Peyer's patch (tissue), 4 donors: ENCODE measurements at regions not wholly inside any gene's neighbourhood (a gene's known extent, or its start where the extent isn't known, plus 50 kb on each side); places are given as distances from the start of the nearest gene placed in this dataset.
"Not testable (repeated sequence)": the region's sequence is repeated elsewhere in the genome, so short reads cannot be mapped to it uniquely, and the experiment has no call there.

Experiments used
- DNase-seq, 3 donors: peaks; one replicate each; pipeline ENCODE4 v3.0.0-alpha.2; 2017 to 2019
- H3K27ac ChIP-seq, 4 donors: fragments of 200-600 bp; sonication (generic); one replicate each; pipeline ENCODE4 v1.5.1; 2016 to 2019
- H3K27me3 ChIP-seq, 2 donors: fragments of 200-600 bp; sonication (generic); one replicate each; pipeline ENCODE4 v1.5.1; 2019
- H3K36me3 ChIP-seq, 3 donors: fragments of 200-600 bp; sonication (generic); one replicate each; pipeline ENCODE4 v1.5.1; 2016 to 2019
- H3K4me1 ChIP-seq, 4 donors: fragments of 200-600 bp; sonication (generic); one replicate each; pipeline ENCODE4 v1.5.1; 2016 to 2019
- H3K4me3 ChIP-seq, 4 donors: fragments of 200-600 bp; sonication (generic); 1 replicate in 3 of 4; 2 replicates in 1 of 4; pipeline ENCODE4 v1.5.1; 2016 to 2019; ENCODE audit warnings: mild to moderate bottlenecking in 1 of 4
- H3K9me3 ChIP-seq, 4 donors: fragments of 200-600 bp; sonication (generic); one replicate each; pipeline ENCODE4 v1.5.1; 2016 to 2019; ENCODE audit warnings: mild to moderate bottlenecking in 1 of 4
- POLR2A ChIP-seq, 2 donors: fragments of 450-650 bp; IDR thresholded peaks; one replicate each; pipeline ENCODE4 v1.5.1; 2017; ENCODE audit warnings: antibody characterized with exemption in 2 of 2, mild to moderate bottlenecking in 2 of 2, moderate library complexity in 2 of 2
- TF ChIP-seq, protein P1 (sequence below), 6 experiments: fragments of 450-650 bp in 4 of 6; fragments of 200-600 bp in 2 of 6; sonication (generic) in 1 of 6; IDR thresholded peaks; one replicate each; pipeline ENCODE4 v1.5.1; 2017 to 2019; ENCODE audit warnings: antibody characterized with exemption in 6 of 6, mild to moderate bottlenecking in 3 of 6, moderate library complexity in 1 of 6

DNA sequence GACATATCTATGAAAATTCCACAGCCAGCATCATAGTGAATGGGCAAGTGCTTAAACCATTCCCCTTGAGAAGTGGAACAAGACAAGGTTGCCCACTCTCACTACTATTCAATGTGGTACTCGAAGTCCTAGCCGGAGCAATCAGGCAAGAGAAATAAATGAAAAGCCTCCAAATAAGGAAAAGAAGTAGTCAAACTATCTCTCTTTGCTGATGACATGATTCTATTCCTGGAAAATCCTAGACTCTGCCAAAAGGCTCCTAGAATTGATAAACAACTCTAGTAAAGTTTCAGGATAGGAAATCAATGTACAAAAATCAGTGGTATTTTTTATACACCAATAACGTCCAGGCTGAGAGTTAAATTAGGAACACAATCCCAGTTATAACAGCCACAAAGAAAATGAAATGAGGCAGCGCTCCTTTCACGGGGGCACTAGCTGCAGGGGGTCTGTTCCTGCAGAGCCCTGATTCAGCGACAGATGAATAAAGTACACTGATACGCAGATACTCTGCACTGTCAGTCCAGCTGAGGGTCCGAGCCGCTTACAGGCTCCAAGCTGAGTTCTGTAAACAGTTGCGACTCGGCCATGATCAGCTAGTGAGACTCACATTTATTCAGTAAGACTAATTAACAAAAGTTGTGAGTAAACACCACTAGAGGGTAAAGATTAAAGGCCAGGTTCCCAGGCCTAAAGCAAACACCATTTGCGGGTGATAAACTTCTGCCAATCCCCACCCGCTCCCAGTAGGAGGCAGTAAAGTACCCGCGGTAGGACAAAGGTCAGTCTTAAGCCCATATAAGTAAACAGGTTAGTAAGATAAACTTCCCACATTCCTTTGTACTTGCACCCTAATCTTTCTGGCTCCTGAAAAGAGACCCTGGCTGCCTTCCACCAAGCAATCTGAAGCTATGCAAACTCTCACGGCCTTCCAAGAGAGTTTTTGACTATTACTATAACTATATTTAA, 290.6 kb upstream of the GRID2 start:
- no peaks in the 10 kb centered on the region for H3K27me3 ChIP-seq
- H3K4me1 ChIP-seq: no peaks in the 10 kb centered on the region
- H3K27ac ChIP-seq: peak overlapping the region in 1 of 4 donors; percentile 47
- DNase-seq: peak in 2 of 3 donors; percentile 54 to 74
- H3K9me3 ChIP-seq: no peaks in the 10 kb centered on the region
- TF ChIP-seq, protein P1, sequence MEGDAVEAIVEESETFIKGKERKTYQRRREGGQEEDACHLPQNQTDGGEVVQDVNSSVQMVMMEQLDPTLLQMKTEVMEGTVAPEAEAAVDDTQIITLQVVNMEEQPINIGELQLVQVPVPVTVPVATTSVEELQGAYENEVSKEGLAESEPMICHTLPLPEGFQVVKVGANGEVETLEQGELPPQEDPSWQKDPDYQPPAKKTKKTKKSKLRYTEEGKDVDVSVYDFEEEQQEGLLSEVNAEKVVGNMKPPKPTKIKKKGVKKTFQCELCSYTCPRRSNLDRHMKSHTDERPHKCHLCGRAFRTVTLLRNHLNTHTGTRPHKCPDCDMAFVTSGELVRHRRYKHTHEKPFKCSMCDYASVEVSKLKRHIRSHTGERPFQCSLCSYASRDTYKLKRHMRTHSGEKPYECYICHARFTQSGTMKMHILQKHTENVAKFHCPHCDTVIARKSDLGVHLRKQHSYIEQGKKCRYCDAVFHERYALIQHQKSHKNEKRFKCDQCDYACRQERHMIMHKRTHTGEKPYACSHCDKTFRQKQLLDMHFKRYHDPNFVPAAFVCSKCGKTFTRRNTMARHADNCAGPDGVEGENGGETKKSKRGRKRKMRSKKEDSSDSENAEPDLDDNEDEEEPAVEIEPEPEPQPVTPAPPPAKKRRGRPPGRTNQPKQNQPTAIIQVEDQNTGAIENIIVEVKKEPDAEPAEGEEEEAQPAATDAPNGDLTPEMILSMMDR (IDR thresholded peaks at IDR 0.05): peak in 4 of 6 experiments; percentile 28 to 72 (median 64)
- TF ChIP-seq POLR2A (IDR thresholded peaks at IDR 0.05): no peak
- H3K36me3 ChIP-seq: no peaks in the 10 kb centered on the region
- H3K4me3 ChIP-seq: peak overlapping the region in 1 of 4 donors; percentile 35

DNA sequence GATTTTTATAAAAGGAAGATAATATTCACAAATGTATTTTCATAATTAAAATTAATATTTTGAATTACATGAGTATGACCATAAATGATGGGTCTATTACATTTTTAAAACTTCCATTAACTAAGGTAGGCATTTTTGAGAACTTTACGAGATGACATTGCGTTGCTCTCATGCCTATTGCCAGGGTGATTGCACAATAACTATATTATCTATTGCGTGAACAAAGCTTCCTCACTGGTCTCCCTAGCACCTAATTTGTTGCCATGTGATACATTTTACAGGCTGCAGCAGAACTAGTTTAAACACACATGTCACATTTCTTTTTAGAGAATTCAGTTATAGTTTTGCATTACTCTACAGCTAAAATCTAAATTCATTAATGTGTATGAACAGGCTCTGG, 289.7 kb upstream of the GRID2 start:
- no peaks in the 10 kb centered on the region for H3K36me3 ChIP-seq
- H3K4me1 ChIP-seq: no peaks in the 10 kb centered on the region
- no peak for TF ChIP-seq POLR2A (IDR thresholded peaks at IDR 0.05)
- TF ChIP-seq, protein P1 (IDR thresholded peaks at IDR 0.05): no peak
- DNase-seq: no peak
- H3K9me3 ChIP-seq: no peaks in the 10 kb centered on the region
- no peak overlapping the region for H3K4me3 ChIP-seq
- H3K27ac ChIP-seq: no peak overlapping the region
- no peaks in the 10 kb centered on the region for H3K27me3 ChIP-seq

DNA sequence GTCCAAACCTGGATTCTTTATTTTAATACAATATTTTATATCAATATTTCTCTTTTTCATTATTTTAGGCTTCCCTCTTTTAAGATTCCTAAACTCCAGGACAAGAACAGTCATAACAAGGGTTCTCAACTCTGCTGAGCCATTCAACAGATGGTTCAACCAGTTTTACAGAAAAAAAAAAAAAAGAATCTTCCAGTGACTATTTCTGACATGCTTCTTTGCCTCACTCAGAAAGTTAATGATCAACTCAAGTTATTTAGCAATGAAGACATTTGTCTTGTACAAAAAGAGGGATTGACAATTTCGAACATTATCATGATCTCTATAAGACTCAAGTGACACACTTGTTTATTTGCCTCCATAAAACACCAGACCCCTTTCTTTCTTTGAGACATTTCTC, 282.6 kb upstream of the GRID2 start:
- H3K27me3 ChIP-seq: no peaks in the 10 kb centered on the region
- no peak for DNase-seq
- H3K4me3 ChIP-seq: no peak overlapping the region
- no peak for TF ChIP-seq POLR2A (IDR thresholded peaks at IDR 0.05)
- TF ChIP-seq, protein P1 (IDR thresholded peaks at IDR 0.05): no peak
- no peaks in the 10 kb centered on the region for H3K36me3 ChIP-seq
- no peak overlapping the region for H3K27ac ChIP-seq
- H3K9me3 ChIP-seq: no peaks in the 10 kb centered on the region
- H3K4me1 ChIP-seq: peaks cover 0 to 5% (median 0%) of the 10 kb centered on the region in 4 donors

DNA sequence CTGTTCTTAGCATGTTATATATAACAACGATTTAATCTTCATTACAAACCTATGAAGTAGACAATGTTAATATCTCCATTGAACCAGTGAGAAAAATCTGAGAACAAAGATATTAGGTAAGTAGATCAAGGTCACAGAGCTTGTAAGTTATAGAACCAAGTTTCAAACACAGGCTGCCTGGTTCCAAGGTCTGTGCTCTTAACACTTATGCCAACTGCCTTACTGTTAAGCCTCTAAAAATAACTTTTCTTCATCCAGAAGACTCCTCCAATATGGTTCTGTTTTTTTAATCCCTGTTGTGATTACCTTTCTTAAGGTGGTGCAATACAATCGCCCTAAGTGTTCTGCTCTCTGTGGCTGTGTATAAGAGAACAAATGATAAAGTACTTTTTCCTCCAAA, 282.0 kb upstream of the GRID2 start:
- no peak overlapping the region for H3K27ac ChIP-seq
- no peaks in the 10 kb centered on the region for H3K9me3 ChIP-seq
- H3K4me3 ChIP-seq: no peak overlapping the region
- TF ChIP-seq, protein P1 (IDR thresholded peaks at IDR 0.05): no peak
- no peak for TF ChIP-seq POLR2A (IDR thresholded peaks at IDR 0.05)
- peaks cover 0 to 5% (median 0%) of the 10 kb centered on the region in 4 donors for H3K4me1 ChIP-seq
- H3K36me3 ChIP-seq: no peaks in the 10 kb centered on the region
- no peaks in the 10 kb centered on the region for H3K27me3 ChIP-seq
- DNase-seq: no peak

DNA sequence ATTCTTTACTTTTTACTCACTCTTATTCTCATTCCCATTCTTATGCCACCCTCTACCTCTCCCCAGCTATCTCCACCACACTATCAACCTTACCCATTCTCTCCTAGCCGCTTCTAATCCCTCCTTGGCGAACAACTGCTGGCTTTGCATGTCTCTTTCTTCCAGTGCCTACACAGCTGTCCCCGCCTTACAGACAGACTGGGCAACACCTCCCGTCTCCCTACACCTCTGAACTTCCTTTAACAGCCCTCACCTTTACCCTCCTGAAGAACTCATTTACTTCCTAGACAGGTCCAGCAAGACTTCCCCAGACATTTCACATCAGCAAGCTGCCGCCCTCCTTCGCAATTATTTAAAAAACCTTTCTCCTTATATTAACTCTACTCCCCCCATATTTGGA, 274.9 kb upstream of the GRID2 start:
- H3K4me1 ChIP-seq, H3K27me3 ChIP-seq, H3K9me3 ChIP-seq, H3K36me3 ChIP-seq: not testable (repeated sequence)
- TF ChIP-seq POLR2A (IDR thresholded peaks at IDR 0.05): peak; percentile 31 to 47
- peak overlapping the region in 1 of 4 donors; percentile 31 for H3K4me3 ChIP-seq
- peak in 1 of 3 donors; percentile 67 for DNase-seq
- peak overlapping the region in 3 of 4 donors; percentile 35 to 60 (median 36) for H3K27ac ChIP-seq

DNA sequence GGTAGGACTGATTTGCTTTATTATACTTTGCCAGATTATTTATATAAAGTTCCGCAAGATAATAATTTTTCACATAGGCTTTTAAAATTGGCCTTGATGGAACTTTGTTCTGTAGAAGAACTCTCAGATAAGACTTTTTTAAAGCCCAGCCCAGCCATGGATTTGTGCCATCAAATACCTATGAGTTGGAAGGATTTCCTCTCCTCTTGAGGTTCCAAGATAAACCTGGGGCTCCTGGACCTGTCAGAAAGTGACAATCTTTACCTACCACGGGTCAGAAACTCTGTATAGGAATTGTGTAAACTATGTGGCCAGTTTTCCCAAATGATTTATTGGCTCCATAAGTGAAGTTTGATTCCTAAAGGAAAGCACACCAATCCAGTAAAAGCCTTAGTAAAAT, 271.9 kb upstream of the GRID2 start:
- Histone ChIP-seq H3K9me3 (no peaks in the 10 kb centered on the region), H3K27ac (peak overlapping the region in 2 of 4 donors; percentile 65), H3K4me3 (no peak overlapping the region), H3K36me3 (no peaks in the 10 kb centered on the region), H3K4me1 (no peaks in the 10 kb centered on the region), H3K27me3 (no peaks in the 10 kb centered on the region)
- DNase-seq: peak in 1 of 3 donors; percentile 58
- no peak for TF ChIP-seq POLR2A (IDR thresholded peaks at IDR 0.05)
- TF ChIP-seq, protein P1 (IDR thresholded peaks at IDR 0.05): no peak
